Large intestine (tissue), 3 donors: ENCODE measurements at regions not wholly inside any gene's neighbourhood (a gene's known extent, or its start where the extent isn't known, plus 50 kb on each side); places are given as distances from the start of the nearest gene placed in this dataset.

ENCODE experiments used
- DNase-seq, 2 donors: peaks; one replicate each; pipeline versions ENCODE4 v3.0.0 to v3.0.0-alpha.2; 2013
- H3K27ac ChIP-seq: one replicate; pipeline ENCODE4 v1.5.1; 2013; ENCODE audit warnings: low read length
- H3K27me3 ChIP-seq: 2 replicates; pipeline ENCODE4 v1.6.1; 2013; ENCODE audit warnings: low read length; ENCODE audit not compliant: control insufficient read depth, insufficient read depth
- H3K36me3 ChIP-seq: 2 replicates; pipeline ENCODE4 v1.6.1; 2013; ENCODE audit warnings: low read length; ENCODE audit not compliant: control insufficient read depth, insufficient read depth
- H3K4me1 ChIP-seq: one replicate; pipeline ENCODE4 v1.6.1; 2013; ENCODE audit warnings: low read length; ENCODE audit not compliant: control insufficient read depth, insufficient read depth
- H3K4me3 ChIP-seq: one replicate; pipeline ENCODE4 v1.5.1; 2013; ENCODE audit warnings: low read length
- H3K9me3 ChIP-seq: one replicate; pipeline ENCODE4 v1.6.1; 2013; ENCODE audit warnings: mild to moderate bottlenecking, low read depth, low read length, moderate library complexity; ENCODE audit not compliant: control insufficient read depth
- WGBS: methylation state at CpG from one replicate; pipeline ENCODE4 v1.1.5; 2013; ENCODE audit warnings: low lambda C conversion rate; ENCODE audit not compliant: insufficient coverage; 5-methylcytosine and 5-hydroxymethylcytosine counted together

DNA sequence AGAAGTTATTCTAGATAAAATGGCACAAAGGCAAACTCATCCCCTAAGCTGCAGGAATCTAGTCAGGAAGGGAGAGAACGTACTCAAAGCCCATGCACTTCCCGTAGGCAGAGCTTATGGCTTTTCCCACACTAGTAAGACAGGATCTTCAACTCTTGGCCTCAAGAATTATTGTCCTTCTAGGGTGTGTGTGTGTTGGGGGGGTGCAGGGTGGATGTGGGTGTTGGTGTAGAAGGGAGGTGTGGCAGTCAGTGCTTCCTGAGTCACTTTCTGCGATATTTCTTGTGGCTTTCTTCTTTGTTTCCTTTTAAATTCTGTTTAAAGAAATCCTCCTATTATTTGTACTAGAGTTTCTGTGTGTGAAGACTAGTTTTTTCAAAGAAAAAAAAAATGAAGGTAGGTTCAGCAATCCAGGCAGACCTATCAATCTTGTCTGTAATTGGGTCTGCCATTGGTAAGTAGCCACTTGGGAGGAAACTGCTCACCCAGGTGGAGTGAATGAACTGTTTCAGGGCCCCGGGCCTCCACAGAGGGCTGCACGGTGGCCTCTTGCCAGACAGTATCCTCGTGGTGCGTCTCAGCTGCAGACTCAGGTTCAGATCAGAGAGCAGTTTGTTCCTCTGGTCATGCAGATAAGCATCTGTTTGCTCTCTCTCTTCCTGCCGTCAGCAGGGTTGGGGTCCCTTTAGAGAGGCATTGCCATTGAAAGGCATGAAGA, 131.9 kb downstream of the NPR3 start:
- no peaks in the 10 kb centered on the region for H3K27me3 ChIP-seq
- no peaks in the 10 kb centered on the region for H3K4me1 ChIP-seq
- no peaks in the 10 kb centered on the region for H3K36me3 ChIP-seq
- H3K27ac ChIP-seq = no peak overlapping the region
- H3K9me3 ChIP-seq = no peaks in the 10 kb centered on the region
- DNase-seq = no peak
- WGBS = no CpG with 5 or more reads among the region's 8 CpGs
- no peak overlapping the region for H3K4me3 ChIP-seq

DNA sequence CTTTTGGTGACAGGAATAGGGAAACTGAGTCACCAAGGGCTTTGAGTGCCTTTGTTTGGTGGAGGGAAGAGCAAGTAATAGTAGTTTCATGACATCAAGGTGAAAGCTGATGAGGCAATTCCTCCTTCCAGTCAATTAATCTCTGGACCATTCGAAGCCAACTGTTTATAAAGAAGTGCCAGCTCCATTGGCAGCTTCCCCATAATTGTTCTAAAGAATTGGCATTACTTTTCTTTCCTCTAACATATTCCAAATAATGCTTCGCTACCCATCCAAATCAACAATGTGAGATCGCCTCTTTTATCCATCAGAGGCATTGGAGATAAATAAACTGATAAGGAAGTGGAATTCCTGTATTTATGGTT, 132.4 kb downstream of the NPR3 start:
- Histone ChIP-seq H3K27ac (no peak overlapping the region), H3K36me3 (no peaks in the 10 kb centered on the region), H3K9me3 (no peaks in the 10 kb centered on the region), H3K4me1 (no peaks in the 10 kb centered on the region), H3K4me3 (no peak overlapping the region), H3K27me3 (no peaks in the 10 kb centered on the region)
- DNase-seq = no peak
- WGBS = no CpG with 5 or more reads among the region's 3 CpGs

DNA sequence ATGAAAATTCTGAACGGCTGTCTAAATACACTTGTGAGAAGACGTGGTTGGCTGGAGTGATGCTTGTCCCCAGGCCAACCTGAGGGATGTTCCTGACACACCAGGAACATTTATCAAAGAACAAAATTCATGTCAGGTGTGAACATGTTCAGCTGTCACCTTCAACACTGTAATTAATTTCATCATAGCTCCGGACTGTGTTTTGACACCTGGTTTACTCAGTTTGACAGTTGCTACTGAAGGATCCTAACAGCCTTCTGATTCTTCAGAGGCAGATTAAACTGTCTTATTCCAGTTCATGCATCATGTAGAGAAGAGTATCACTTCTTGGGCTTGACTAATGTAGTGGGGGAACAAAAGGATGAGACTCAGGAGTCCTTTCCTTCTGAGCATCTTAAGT, 134.1 kb downstream of the NPR3 start:
- H3K4me3 ChIP-seq = no peak overlapping the region
- no peak for DNase-seq
- H3K9me3 ChIP-seq = no peaks in the 10 kb centered on the region
- H3K36me3 ChIP-seq = no peaks in the 10 kb centered on the region
- no peaks in the 10 kb centered on the region for H3K27me3 ChIP-seq
- WGBS = no CpG with 5 or more reads among the region's 3 CpGs
- no peaks in the 10 kb centered on the region for H3K4me1 ChIP-seq
- H3K27ac ChIP-seq = no peak overlapping the region

DNA sequence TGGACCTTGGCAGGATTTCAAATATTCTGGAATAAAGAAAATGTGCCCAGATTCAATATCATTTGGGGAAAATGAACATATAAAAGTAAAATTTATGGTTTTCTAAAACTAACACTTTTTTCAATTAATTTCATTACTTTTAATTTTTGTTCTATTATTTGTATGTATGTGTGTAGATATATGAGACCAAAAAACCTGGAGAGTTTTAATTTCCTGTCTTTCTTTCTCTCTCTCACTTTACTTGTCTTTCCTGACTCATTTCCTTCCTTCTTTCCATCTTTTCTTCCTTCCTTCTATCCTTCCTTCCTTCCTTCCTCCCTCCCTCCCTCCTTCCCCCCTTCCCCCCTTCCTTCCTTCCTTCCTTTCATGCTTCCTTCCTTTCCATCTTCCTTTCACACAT, 137.0 kb downstream of the NPR3 start:
- Histone ChIP-seq H3K4me3 (no peak overlapping the region), H3K27ac (no peak overlapping the region)
- no peak for DNase-seq

DNA sequence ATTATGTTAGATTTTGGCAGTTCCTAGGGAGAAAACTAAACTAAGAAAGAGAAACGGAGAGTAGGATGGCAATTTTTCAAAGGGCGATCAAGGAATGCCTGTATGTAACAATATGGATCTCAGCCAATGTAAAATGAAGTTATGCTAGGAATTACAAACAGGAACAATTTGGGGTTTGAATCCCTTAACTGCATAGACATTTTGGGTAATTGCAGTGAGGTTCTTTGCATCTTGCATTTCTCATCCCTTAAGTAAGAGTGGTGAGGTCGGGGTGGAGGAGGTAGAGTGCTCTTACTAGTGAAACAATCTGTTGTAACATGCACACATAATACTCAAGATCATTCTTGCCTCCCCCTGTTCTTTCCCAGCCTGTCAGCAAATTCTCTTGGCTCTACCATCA, 137.6 kb downstream of the NPR3 start:
- no peak overlapping the region for H3K27ac ChIP-seq
- 86% methylated on average over 2 of the region's 3 CpGs for WGBS
- no peaks in the 10 kb centered on the region for H3K4me1 ChIP-seq
- no peaks in the 10 kb centered on the region for H3K9me3 ChIP-seq
- H3K4me3 ChIP-seq = no peak overlapping the region
- no peak for DNase-seq
- H3K27me3 ChIP-seq = no peaks in the 10 kb centered on the region
- no peaks in the 10 kb centered on the region for H3K36me3 ChIP-seq

More for the DNA sequence above, 137.0 kb downstream of the NPR3 start:
- Histone ChIP-seq H3K36me3 (no peaks in the 10 kb centered on the region), H3K27me3 (no peaks in the 10 kb centered on the region), H3K9me3 (no peaks in the 10 kb centered on the region), H3K4me1 (no peaks in the 10 kb centered on the region)

DNA sequence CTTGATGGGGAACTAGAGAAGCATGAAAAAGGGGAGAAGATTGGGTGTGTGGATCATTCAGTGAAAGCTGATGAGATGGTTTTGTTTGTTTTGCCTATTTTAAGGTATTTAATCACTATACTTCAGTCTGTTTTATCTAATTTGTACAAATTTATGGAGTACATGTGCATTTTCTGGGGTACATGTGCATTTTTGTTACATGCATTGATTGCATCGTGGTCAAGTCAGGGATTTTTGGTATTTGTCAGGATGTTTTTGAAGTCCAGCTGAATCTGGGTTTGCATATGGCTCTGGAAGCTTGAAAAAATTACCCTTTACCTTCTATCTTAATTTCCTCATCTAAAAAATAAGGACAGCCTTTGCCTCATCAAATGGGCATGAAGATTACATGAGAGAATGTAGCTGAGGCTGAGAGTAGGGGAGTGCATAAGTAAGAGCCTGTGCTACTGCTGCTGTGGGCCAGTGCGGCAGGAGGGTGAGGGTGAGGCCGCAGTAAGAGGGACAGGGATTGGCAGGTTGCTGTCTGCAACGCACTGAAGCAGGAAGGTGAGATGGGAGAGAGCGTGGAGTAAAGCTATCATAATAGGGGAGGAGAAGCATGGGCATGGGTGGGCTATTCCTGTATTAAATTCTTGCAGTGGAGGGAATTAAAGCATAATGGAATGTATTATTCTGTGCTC, 139.8 kb downstream of the NPR3 start:
- Histone ChIP-seq H3K36me3 (no peaks in the 10 kb centered on the region), H3K27ac (no peak overlapping the region), H3K4me1 (no peaks in the 10 kb centered on the region), H3K9me3 (no peaks in the 10 kb centered on the region), H3K27me3 (no peaks in the 10 kb centered on the region), H3K4me3 (no peak overlapping the region)
- 80% methylated on average over 3 of the region's 5 CpGs for WGBS
- no peak for DNase-seq

DNA sequence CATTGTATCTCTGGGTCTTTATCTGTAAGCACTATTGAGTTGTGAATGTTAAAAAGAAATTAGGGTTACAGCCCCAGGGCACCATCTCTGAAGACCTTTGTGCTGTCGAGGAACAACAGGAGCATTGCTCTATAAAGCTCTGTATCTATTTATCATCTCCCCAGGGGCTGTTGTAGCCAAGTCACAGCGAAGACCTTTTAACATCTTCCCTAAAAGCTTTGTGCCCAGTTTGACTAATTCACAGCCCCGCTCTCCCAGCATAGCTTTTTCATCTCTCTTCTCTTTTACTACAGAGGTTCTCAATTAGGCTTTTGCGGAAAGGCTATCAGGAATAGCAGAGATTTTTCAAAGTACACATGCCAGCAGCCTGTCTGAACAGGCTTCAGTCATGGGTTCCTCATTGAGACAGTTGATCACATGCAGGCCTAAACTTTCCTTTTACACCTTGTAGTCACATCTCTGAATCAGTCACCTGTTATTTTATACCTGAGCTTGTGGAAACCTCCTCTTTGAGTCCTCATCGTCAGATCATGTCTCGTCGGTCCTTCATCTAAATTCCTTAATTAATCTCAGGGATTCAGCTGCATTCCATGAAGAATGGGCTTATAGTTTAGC, 140.5 kb downstream of the NPR3 start:
- no peaks in the 10 kb centered on the region for H3K9me3 ChIP-seq
- 71% methylated on average over 1 of the region's 7 CpGs for WGBS
- H3K4me3 ChIP-seq = no peak overlapping the region
- H3K36me3 ChIP-seq = no peaks in the 10 kb centered on the region
- H3K27me3 ChIP-seq = no peaks in the 10 kb centered on the region
- no peak for DNase-seq
- no peak overlapping the region for H3K27ac ChIP-seq
- H3K4me1 ChIP-seq = no peaks in the 10 kb centered on the region

DNA sequence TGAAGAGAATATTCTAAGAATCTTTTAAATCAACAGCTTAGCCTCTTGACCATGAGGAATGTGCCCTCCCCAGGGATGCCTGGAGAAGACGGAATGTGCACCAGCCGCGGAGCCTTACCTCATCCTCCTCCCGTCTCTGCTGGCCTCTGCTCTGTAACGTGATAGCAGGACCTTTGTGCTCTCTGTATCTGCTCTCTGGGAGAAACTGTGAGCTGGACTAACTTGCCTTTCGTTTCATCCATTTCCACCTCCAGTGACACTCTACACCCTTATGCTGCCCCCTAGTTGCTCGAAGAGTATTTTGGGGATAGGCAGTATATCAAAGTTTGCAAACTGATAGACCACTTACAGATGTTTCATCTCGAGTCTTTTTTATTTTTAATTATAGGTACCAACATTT, 141.4 kb downstream of the NPR3 start:
- no peaks in the 10 kb centered on the region for H3K4me1 ChIP-seq
- no peaks in the 10 kb centered on the region for H3K27me3 ChIP-seq
- H3K9me3 ChIP-seq = no peaks in the 10 kb centered on the region
- no peak overlapping the region for H3K27ac ChIP-seq
- no peak overlapping the region for H3K4me3 ChIP-seq
- H3K36me3 ChIP-seq = no peaks in the 10 kb centered on the region
- no peak for DNase-seq
- WGBS = 29% methylated on average over 1 of the region's 8 CpGs

DNA sequence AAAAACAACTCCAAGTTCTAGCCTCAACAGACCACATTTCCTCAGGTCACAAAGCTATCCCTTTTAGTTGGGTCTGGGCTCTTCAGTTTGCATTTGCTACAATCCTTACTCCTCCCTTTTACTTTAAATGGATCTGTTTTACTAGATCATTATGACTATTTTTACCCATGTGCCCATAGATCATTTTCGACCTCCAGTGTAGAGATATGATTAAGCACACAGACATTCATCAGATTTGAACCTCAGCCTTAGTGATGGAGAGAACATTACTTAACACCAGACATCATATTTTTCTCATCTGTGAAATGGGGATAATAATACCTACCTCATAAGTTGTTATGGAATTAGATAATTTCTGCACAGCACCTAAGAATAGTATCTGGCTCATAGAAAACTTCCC, 141.9 kb downstream of the NPR3 start:
- H3K4me1 ChIP-seq = no peaks in the 10 kb centered on the region
- DNase-seq = no peak
- WGBS = 100% methylated on average over 1 of the region's 1 CpG
- no peaks in the 10 kb centered on the region for H3K27me3 ChIP-seq
- peaks cover 3% of the 10 kb centered on the region for H3K9me3 ChIP-seq
- no peaks in the 10 kb centered on the region for H3K36me3 ChIP-seq
- H3K27ac ChIP-seq = no peak overlapping the region
- no peak overlapping the region for H3K4me3 ChIP-seq

DNA sequence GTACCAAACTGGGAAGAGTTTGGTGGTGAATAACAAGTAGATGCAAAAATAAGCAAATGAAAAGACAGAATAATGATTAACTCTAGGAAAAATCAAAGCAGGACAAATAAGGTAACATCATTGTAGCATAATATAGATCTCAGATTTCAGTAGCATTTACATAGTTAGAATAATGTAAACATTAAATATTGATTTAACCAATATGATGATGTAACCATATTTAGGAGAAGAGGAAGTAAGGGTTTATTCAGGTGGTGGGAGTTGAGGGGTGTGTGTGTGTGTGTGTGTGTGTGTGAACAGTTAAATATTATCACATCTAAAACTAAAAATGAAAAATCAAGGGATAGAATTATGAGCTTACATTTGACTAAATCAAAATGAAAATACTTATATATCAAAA, 143.4 kb downstream of the NPR3 start:
- Histone ChIP-seq H3K4me1 (no peaks in the 10 kb centered on the region), H3K27ac (no peak overlapping the region), H3K27me3 (no peaks in the 10 kb centered on the region), H3K4me3 (no peak overlapping the region), H3K9me3 (peaks cover 3% of the 10 kb centered on the region), H3K36me3 (no peaks in the 10 kb centered on the region)
- no peak for DNase-seq

DNA sequence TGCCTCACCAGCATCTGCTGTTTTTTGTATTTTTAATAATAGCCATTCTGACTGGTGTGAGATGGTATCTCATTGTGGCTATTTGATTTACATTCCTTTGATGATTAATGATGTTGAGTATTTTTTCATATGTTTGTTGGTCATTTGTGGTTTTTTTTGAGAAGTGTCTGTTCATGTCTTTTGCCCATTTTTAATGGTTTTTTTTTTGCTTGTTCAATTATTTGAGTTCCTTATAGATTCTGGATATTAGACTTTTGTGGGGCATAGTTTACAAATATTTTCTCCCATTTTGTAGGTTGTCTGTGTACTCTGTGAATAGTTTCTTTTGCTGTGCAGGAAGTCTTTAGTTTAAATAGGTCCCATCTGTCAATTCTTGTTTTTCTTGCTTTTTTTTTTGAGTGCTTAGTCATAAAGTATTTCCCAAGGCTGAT, 148.1 kb downstream of the NPR3 start:
- peaks cover 6% of the 10 kb centered on the region for H3K9me3 ChIP-seq
- no peak overlapping the region for H3K27ac ChIP-seq
- H3K36me3 ChIP-seq = no peaks in the 10 kb centered on the region
- H3K4me3 ChIP-seq = no peak overlapping the region
- no peak for DNase-seq
- no peaks in the 10 kb centered on the region for H3K27me3 ChIP-seq
- no peaks in the 10 kb centered on the region for H3K4me1 ChIP-seq
